ENCODE measurements at regions not wholly inside any gene's neighbourhood (a gene's known extent, or its start where the extent isn't known, plus 50 kb on each side); places are given as distances from the start of the nearest gene placed in this dataset.

- no peak for TF ChIP-seq CTCF (IDR thresholded peaks at IDR 0.05; ENCODE audit: low read length)
- no peak for TF ChIP-seq EZH2 (IDR thresholded peaks at IDR 0.05; ENCODE audit: borderline replicate concordance, low read length)
These were observed 478.5 kb upstream of the DEPDC1 start for GRCh38 chr1:68975212-68975933.
